ENCODE measurements at regions not wholly inside any gene's neighbourhood (a gene's known extent, or its start where the extent isn't known, plus 50 kb on each side); places are given as distances from the start of the nearest gene placed in this dataset.

- ChIA-PET CTCF (interaction anchor here (0.5 kb wide), 1 partner anchor 50 kb away, joined by 3 read pairs; no protein-coding TSS in a partner anchor), POLR2A (no interaction called here)
- H3K4me3 ChIP-seq (ENCODE audit: low read depth, low read length): no peak overlapping the region
- H3K27me3 ChIP-seq (ENCODE audit: control insufficient read depth, insufficient read depth, low read length): no peaks in the 10 kb centered on the region; the same call in none of the 2 replicates
- TF ChIP-seq CTCF (IDR thresholded peaks at IDR 0.05; ENCODE audit: insufficient read depth, low read depth, low read length): no peak
- H3K36me3 ChIP-seq (ENCODE audit: control insufficient read depth, insufficient read depth, low read length): no peaks in the 10 kb centered on the region
- no peak for DNase-seq (ENCODE audit: low read depth)
These were observed 183.2 kb downstream of the CSNK2A3 start for GRCh38 chr11:11169715-11170351.

GRCh38 chr11:11167806-11168205, 185.2 kb downstream of the CSNK2A3 start:
- ChIA-PET POLR2A (interaction anchor here (0.5 kb wide), 1 partner anchor 19 kb away, joined by 3 read pairs; no protein-coding TSS in a partner anchor), CTCF (interaction anchor here (1.8 kb wide), 1 partner anchor 10 kb away, joined by 9 read pairs; no protein-coding TSS in a partner anchor)
- DNase-seq (ENCODE audit: low read depth): no peak
- Histone ChIP-seq H3K36me3 (ENCODE audit: control insufficient read depth, insufficient read depth, low read length) (no peaks in the 10 kb centered on the region), H3K27me3 (ENCODE audit: control insufficient read depth, insufficient read depth, low read length) (peaks cover 2% of the 10 kb centered on the region; the same call in 1 of the 2 replicates), H3K4me3 (ENCODE audit: low read depth, low read length) (no peak overlapping the region)
- TF ChIP-seq CTCF (IDR thresholded peaks at IDR 0.05; ENCODE audit: insufficient read depth, low read depth, low read length): no peak

GRCh38 chr11:11164334-11164690, 188.7 kb downstream of the CSNK2A3 start:
- no peaks in the 10 kb centered on the region for H3K36me3 ChIP-seq (ENCODE audit: control insufficient read depth, insufficient read depth, low read length)
- no peak for TF ChIP-seq CTCF (IDR thresholded peaks at IDR 0.05; ENCODE audit: insufficient read depth, low read depth, low read length)
- DNase-seq (ENCODE audit: low read depth): no peak
- H3K27me3 ChIP-seq (ENCODE audit: control insufficient read depth, insufficient read depth, low read length): peaks cover 3% of the 10 kb centered on the region
- CTCF ChIA-PET: interaction anchor here (1.2 to 1.7 kb wide), 4 partner anchors 9 to 24 kb away, joined by 3 to 4 read pairs (median 3); no protein-coding TSS in a partner anchor
- H3K4me3 ChIP-seq (ENCODE audit: low read depth, low read length): no peak overlapping the region
- POLR2A ChIA-PET: no interaction called here

- POLR2A ChIA-PET: no interaction called here
- CTCF ChIA-PET: interaction anchor here (1.0 to 1.8 kb wide), 8 partner anchors 9 to 624 kb away, joined by 3 to 9 read pairs (median 4); no protein-coding TSS in a partner anchor
- no peaks in the 10 kb centered on the region for H3K36me3 ChIP-seq (ENCODE audit: control insufficient read depth, insufficient read depth, low read length)
- DNase-seq (ENCODE audit: low read depth): no peak
- no peak overlapping the region for H3K4me3 ChIP-seq (ENCODE audit: low read depth, low read length)
- no peak for TF ChIP-seq CTCF (IDR thresholded peaks at IDR 0.05; ENCODE audit: insufficient read depth, low read depth, low read length)
- peaks cover 3% of the 10 kb centered on the region for H3K27me3 ChIP-seq (ENCODE audit: control insufficient read depth, insufficient read depth, low read length)
These were observed 189.2 kb downstream of the CSNK2A3 start for GRCh38 chr11:11163669-11164333.

GRCh38 chr11:11163236-11163635, 189.8 kb downstream of the CSNK2A3 start:
- CTCF ChIA-PET: interaction anchor here (1.0 to 1.8 kb wide), 8 partner anchors 8 to 625 kb away, joined by 3 to 9 read pairs (median 4); no protein-coding TSS in a partner anchor
- H3K27me3 ChIP-seq (ENCODE audit: control insufficient read depth, insufficient read depth, low read length): peaks cover 3% of the 10 kb centered on the region
- TF ChIP-seq CTCF (IDR thresholded peaks at IDR 0.05; ENCODE audit: insufficient read depth, low read depth, low read length): peak; percentile 9; the same call in 1 of the 2 replicates
- no peaks in the 10 kb centered on the region for H3K36me3 ChIP-seq (ENCODE audit: control insufficient read depth, insufficient read depth, low read length)
- POLR2A ChIA-PET: no interaction called here
- DNase-seq (ENCODE audit: low read depth): no peak
- no peak overlapping the region for H3K4me3 ChIP-seq (ENCODE audit: low read depth, low read length)

Data from BJ (cell line).